ENCODE measurements at regions not wholly inside any gene's neighbourhood (a gene's known extent, or its start where the extent isn't known, plus 50 kb on each side); places are given as distances from the start of the nearest gene placed in this dataset.

GRCh38 chr22:44577391-44578109 is 79.5 kb upstream of the RTL6 start:
- Histone ChIP-seq H3K27me3 (ENCODE audit: control insufficient read depth in 4 of 4, insufficient read depth in 4 of 4, low read length in 3 of 4) (no peaks in the 10 kb centered on the region), H3K9ac (ENCODE audit: low read depth in 1 of 2, low read length in 2 of 2) (no peak overlapping the region), H3K9me3 (ENCODE audit: control insufficient read depth in 4 of 4, low read length in 3 of 4) (no peaks in the 10 kb centered on the region), H3K36me3 (ENCODE audit: control insufficient read depth in 4 of 4, insufficient read depth in 3 of 4, low read depth in 1 of 4, low read length in 3 of 4) (no peaks in the 10 kb centered on the region), H3K27ac (ENCODE audit: low read depth in 1 of 2, low read length in 2 of 2) (no peak overlapping the region), H3K4me3 (ENCODE audit: low read depth in 1 of 3, low read length in 3 of 3) (no peak overlapping the region), H3K4me1 (ENCODE audit: control insufficient read depth in 4 of 4, insufficient read depth in 4 of 4, low read length in 3 of 4) (no peaks in the 10 kb centered on the region)
- 80% methylated on average over 26 of the region's 26 CpGs for WGBS
- TF ChIP-seq ZBTB33 (IDR thresholded peaks at IDR 0.05), result no peak
- TF ChIP-seq YY1 (IDR thresholded peaks at IDR 0.05), result no peak
- no peak for TF ChIP-seq MAX (IDR thresholded peaks at IDR 0.05)
- no peak for TF ChIP-seq FOXA2 (IDR thresholded peaks at IDR 0.05)
- TF ChIP-seq JUND (IDR thresholded peaks at IDR 0.05), result no peak
- TF ChIP-seq NR2F2 (IDR thresholded peaks at IDR 0.05), result no peak
- TF ChIP-seq RXRA (IDR thresholded peaks at IDR 0.05), result no peak
- TF ChIP-seq SP1 (IDR thresholded peaks at IDR 0.05), result no peak
- no peak for TF ChIP-seq HNF4A (conservative IDR thresholded peaks at IDR 0.05)
- TF ChIP-seq EGR1 (IDR thresholded peaks at IDR 0.05; ENCODE audit: low read depth in 2 of 2), result no peak
- no peak for TF ChIP-seq GABPA (IDR thresholded peaks at IDR 0.05 in 1 of 2, conservative IDR thresholded peaks at IDR 0.05 in 1 of 2)
- no peak for TF ChIP-seq CTCF (IDR thresholded peaks at IDR 0.05; ENCODE audit: low read depth, low read length, missing input control)
- DNase-seq (ENCODE audit: low spot score), result no peak

GRCh38 chr22:44576311-44577260 is 78.6 kb upstream of the RTL6 start:
- H3K9me3 ChIP-seq (ENCODE audit: control insufficient read depth in 4 of 4, low read length in 3 of 4), result no peaks in the 10 kb centered on the region
- 75% methylated on average over 15 of the region's 15 CpGs for WGBS
- no peak for DNase-seq (ENCODE audit: low spot score)
- H3K4me3 ChIP-seq (ENCODE audit: low read depth in 1 of 3, low read length in 3 of 3), result no peak overlapping the region
- H3K9ac ChIP-seq (ENCODE audit: low read depth in 1 of 2, low read length in 2 of 2), result no peak overlapping the region
- no peak overlapping the region for H3K27ac ChIP-seq (ENCODE audit: low read depth in 1 of 2, low read length in 2 of 2)
- H3K36me3 ChIP-seq (ENCODE audit: control insufficient read depth in 4 of 4, insufficient read depth in 3 of 4, low read depth in 1 of 4, low read length in 3 of 4), result no peaks in the 10 kb centered on the region
- H3K27me3 ChIP-seq (ENCODE audit: control insufficient read depth in 4 of 4, insufficient read depth in 4 of 4, low read length in 3 of 4), result no peaks in the 10 kb centered on the region
- TF ChIP-seq GABPA (IDR thresholded peaks at IDR 0.05 in 1 of 2, conservative IDR thresholded peaks at IDR 0.05 in 1 of 2) (no peak), FOXA1 (IDR thresholded peaks at IDR 0.05) (no peak), RAD21 (IDR thresholded peaks at IDR 0.05) (no peak), CTCF (IDR thresholded peaks at IDR 0.05; ENCODE audit: low read depth, low read length, missing input control) (no peak), YY1 (IDR thresholded peaks at IDR 0.05) (no peak), ZBTB33 (IDR thresholded peaks at IDR 0.05) (no peak), HNF4G (IDR thresholded peaks at IDR 0.05) (no peak), SP1 (IDR thresholded peaks at IDR 0.05) (no peak), NR2F2 (IDR thresholded peaks at IDR 0.05) (no peak), REST (IDR thresholded peaks at IDR 0.05) (no peak), FOXA2 (IDR thresholded peaks at IDR 0.05) (no peak)
- H3K4me1 ChIP-seq (ENCODE audit: control insufficient read depth in 4 of 4, insufficient read depth in 4 of 4, low read length in 3 of 4), result no peaks in the 10 kb centered on the region

All from liver (tissue), 8 donors.